ENCODE measurements at regions not wholly inside any gene's neighbourhood (a gene's known extent, or its start where the extent isn't known, plus 50 kb on each side); places are given as distances from the start of the nearest gene placed in this dataset.

DNA sequence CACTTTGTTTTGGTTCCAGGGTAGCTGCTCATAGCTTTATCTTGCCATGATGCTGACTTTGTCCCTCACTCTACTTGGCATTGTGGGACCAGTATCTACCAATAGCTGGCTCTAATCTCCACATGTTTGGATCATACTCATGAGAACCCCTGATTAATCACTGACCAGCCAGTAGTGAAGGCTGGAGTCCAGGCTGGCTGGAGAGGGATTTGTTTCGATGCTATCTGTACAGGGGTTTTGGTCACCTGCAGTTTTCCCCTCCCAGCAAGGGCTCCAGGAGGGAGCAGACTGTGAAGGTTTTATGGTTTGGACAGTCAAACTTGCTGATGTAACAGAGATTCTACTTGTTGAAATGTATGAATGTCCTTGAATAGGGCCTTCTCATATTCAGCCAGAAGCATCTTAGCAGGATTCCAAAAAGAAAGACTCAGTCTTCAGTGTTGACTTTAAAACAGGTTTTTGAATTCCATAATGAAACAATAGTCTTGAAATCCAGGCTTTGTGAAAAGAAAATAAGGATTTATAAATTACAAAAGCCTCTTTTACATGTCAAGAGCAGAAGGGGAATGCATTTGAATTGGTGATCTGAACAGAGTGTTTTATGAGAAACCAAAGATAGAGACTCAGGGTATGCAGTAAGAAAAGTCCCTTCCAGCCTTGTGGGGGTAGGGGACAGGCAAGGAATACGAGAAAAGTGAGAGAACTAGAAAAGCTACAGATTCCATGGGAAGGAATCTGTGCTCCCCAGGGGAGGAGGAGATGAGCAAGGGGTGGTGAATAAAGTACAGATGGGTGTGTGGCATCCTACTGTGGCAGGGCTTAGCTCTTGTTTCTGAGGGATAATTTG is 103.1 kb upstream of the SHISA3 start:
- WGBS, 2 experiments (ENCODE audit: low coverage in 1 of 2, low lambda C conversion rate in 2 of 2, missing lambda C conversion rate in 2 of 2) = 6 to 17% methylated on average over 2 of the region's 2 CpGs

DNA sequence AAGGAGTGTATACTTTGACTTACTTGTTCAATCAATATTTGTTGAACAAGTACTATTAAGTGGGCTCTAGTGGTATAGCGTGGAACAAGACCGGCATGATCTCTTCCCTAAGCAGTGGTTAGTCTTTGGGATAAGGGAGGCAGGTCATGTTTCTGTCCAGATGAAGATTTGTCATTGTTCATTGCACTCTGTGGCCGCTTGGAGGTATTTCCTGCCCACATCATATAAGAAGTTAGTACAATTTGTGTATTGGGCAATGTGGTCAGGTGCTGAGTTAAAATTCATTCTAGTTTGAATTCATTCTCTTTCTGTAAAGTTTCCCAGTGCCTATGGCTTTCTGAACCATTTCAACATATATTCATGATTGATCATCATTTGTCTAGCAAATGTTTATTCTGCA is 101.1 kb upstream of the SHISA3 start:
- no peak overlapping the region for H3K4me3 ChIP-seq
- no peaks in the 10 kb centered on the region for H3F3A ChIP-seq (ENCODE audit: insufficient read depth)
- H3K9me2 ChIP-seq (ENCODE audit: insufficient read depth) = no peaks in the 10 kb centered on the region
- no peak overlapping the region for H3K9ac ChIP-seq
- TF ChIP-seq EZH2 (IDR thresholded peaks at IDR 0.05; ENCODE audit: insufficient read depth, poor library complexity, severe bottlenecking) (no peak), EZH2phosphoT487 (IDR thresholded peaks at IDR 0.05; ENCODE audit: insufficient read depth, low read depth) (no peak)
- H3K4me1 ChIP-seq (ENCODE audit: insufficient read depth) = no peaks in the 10 kb centered on the region
- H2AFZ ChIP-seq = no peak overlapping the region
- no peaks in the 10 kb centered on the region for H3K79me2 ChIP-seq (ENCODE audit: insufficient read depth)
- 61 to 79% methylated on average over 3 of the region's 3 CpGs for WGBS, 2 experiments (ENCODE audit: low coverage in 1 of 2, low lambda C conversion rate in 2 of 2, missing lambda C conversion rate in 2 of 2)
- no peak overlapping the region for H3K4me2 ChIP-seq (ENCODE audit: unreplicated experiment)
- no peak overlapping the region for H3K27ac ChIP-seq
- DNase-seq = peak; percentile 14
- no peaks in the 10 kb centered on the region for H3K36me3 ChIP-seq (ENCODE audit: low read depth)
- H4K20me1 ChIP-seq (ENCODE audit: insufficient read depth) = no peaks in the 10 kb centered on the region
- in situ Hi-C loops (cut with MboI) = no loop called here
- no peaks in the 10 kb centered on the region; the same call in 1 of the 2 replicates for H3K27me3 ChIP-seq (replicated peaks; ENCODE audit: insufficient read depth)
- H3K9me3 ChIP-seq (ENCODE audit: low read depth) = no peaks in the 10 kb centered on the region

More for the DNA sequence above, 103.1 kb upstream of the SHISA3 start:
- DNase-seq = no peak
- Histone ChIP-seq H2AFZ (no peak overlapping the region), H3K9me3 (ENCODE audit: low read depth) (no peaks in the 10 kb centered on the region), H3K9me2 (ENCODE audit: insufficient read depth) (no peaks in the 10 kb centered on the region), H3K4me2 (ENCODE audit: unreplicated experiment) (no peak overlapping the region), H3K4me1 (ENCODE audit: insufficient read depth) (no peaks in the 10 kb centered on the region), H3K9ac (no peak overlapping the region), H3K36me3 (ENCODE audit: low read depth) (no peaks in the 10 kb centered on the region), H3K27ac (no peak overlapping the region), H3K4me3 (no peak overlapping the region), H3K27me3 (replicated peaks; ENCODE audit: insufficient read depth) (no peaks in the 10 kb centered on the region; the same call in 1 of the 2 replicates), H3K79me2 (ENCODE audit: insufficient read depth) (no peaks in the 10 kb centered on the region), H3F3A (ENCODE audit: insufficient read depth) (no peaks in the 10 kb centered on the region), H4K20me1 (ENCODE audit: insufficient read depth) (no peaks in the 10 kb centered on the region)
- in situ Hi-C loops (cut with MboI) = no loop called here
- no peak for TF ChIP-seq EZH2phosphoT487 (IDR thresholded peaks at IDR 0.05; ENCODE audit: insufficient read depth, low read depth)
- TF ChIP-seq EZH2 (IDR thresholded peaks at IDR 0.05; ENCODE audit: insufficient read depth, poor library complexity, severe bottlenecking) = no peak

- 0 to 1% methylated on average over 4 of the region's 4 CpGs for WGBS, 2 experiments (ENCODE audit: low coverage in 1 of 2, low lambda C conversion rate in 2 of 2, missing lambda C conversion rate in 2 of 2)
Observed at GRCh38 chr4:42302348-42302747, 94.9 kb upstream of the SHISA3 start.

DNA sequence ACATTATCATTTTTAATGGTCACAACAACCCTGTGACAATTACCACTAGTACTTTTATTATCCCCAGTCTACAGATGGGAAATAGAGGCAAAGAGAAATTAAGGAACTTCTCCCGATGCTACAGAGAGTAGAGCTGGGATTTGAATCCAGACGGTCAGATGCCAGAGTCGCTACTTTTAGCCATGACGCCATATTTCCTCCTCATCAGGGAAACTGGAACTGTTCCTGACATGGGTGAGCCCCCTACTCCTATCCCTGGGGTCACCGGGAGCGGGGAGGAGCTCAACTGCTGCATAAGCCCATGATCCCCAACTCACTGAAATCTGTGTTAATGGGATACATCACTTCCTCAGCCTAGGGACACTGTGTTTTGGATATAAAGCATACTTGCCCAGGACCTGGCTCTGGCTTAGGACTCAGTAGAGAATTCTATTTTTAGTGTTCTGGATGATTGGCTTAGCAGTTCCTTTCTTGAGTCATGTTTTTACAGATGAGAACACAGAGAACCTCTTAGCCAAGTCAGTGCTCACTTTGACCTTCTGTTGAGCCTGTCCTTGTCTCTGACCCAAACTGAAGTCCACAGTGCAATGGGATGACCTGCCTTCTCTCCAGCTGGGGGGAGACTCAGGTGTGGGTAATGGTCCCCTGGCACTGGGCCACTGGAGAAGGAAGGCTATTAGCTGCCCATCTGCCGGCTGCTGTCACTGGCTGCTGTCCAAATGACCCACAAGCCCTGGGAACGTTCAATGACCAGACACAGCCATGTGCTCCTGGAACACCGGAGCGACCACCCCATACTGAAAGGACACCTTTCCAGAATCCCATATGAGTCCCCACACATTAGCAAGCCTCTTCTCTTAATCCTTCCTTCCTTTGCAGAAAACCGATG is 90.8 kb upstream of the SHISA3 start:
- DNase-seq = peak; percentile 19
- H3K79me2 ChIP-seq (ENCODE audit: insufficient read depth) = no peaks in the 10 kb centered on the region

More at GRCh38 chr4:42302348-42302747, 94.9 kb upstream of the SHISA3 start:
- no peak overlapping the region for H2AFZ ChIP-seq
- no peak overlapping the region for H3K4me3 ChIP-seq
- no peaks in the 10 kb centered on the region; the same call in 1 of the 2 replicates for H3K27me3 ChIP-seq (replicated peaks; ENCODE audit: insufficient read depth)
- peak; percentile 30 for DNase-seq
- no peak for TF ChIP-seq EZH2phosphoT487 (IDR thresholded peaks at IDR 0.05; ENCODE audit: insufficient read depth, low read depth)
- TF ChIP-seq EZH2 (IDR thresholded peaks at IDR 0.05; ENCODE audit: insufficient read depth, poor library complexity, severe bottlenecking) = no peak
- H3K4me2 ChIP-seq (ENCODE audit: unreplicated experiment) = no peak overlapping the region
- H4K20me1 ChIP-seq (ENCODE audit: insufficient read depth) = no peaks in the 10 kb centered on the region
- H3K36me3 ChIP-seq (ENCODE audit: low read depth) = no peaks in the 10 kb centered on the region
- H3K9me2 ChIP-seq (ENCODE audit: insufficient read depth) = no peaks in the 10 kb centered on the region
- no peaks in the 10 kb centered on the region for H3K4me1 ChIP-seq (ENCODE audit: insufficient read depth)
- H3K9ac ChIP-seq = no peak overlapping the region
- no peaks in the 10 kb centered on the region for H3K79me2 ChIP-seq (ENCODE audit: insufficient read depth)
- H3K9me3 ChIP-seq (ENCODE audit: low read depth) = no peaks in the 10 kb centered on the region
- no peaks in the 10 kb centered on the region for H3F3A ChIP-seq (ENCODE audit: insufficient read depth)
- H3K27ac ChIP-seq = no peak overlapping the region
- in situ Hi-C loops (cut with MboI) = no loop called here

More for the DNA sequence above, 90.8 kb upstream of the SHISA3 start:
- Histone ChIP-seq H3K27ac (no peak overlapping the region), H4K20me1 (ENCODE audit: insufficient read depth) (no peaks in the 10 kb centered on the region), H3K9me2 (ENCODE audit: insufficient read depth) (no peaks in the 10 kb centered on the region), H3K9me3 (ENCODE audit: low read depth) (no peaks in the 10 kb centered on the region), H3K36me3 (ENCODE audit: low read depth) (no peaks in the 10 kb centered on the region), H3K4me3 (no peak overlapping the region), H3K4me2 (ENCODE audit: unreplicated experiment) (no peak overlapping the region), H3K9ac (no peak overlapping the region), H2AFZ (no peak overlapping the region), H3K27me3 (replicated peaks; ENCODE audit: insufficient read depth) (no peaks in the 10 kb centered on the region), H3F3A (ENCODE audit: insufficient read depth) (no peaks in the 10 kb centered on the region), H3K4me1 (ENCODE audit: insufficient read depth) (no peaks in the 10 kb centered on the region)
- no peak for TF ChIP-seq EZH2 (IDR thresholded peaks at IDR 0.05; ENCODE audit: insufficient read depth, poor library complexity, severe bottlenecking)
- no peak for TF ChIP-seq EZH2phosphoT487 (IDR thresholded peaks at IDR 0.05; ENCODE audit: insufficient read depth, low read depth)
- WGBS, 2 experiments (ENCODE audit: low coverage in 1 of 2, low lambda C conversion rate in 2 of 2, missing lambda C conversion rate in 2 of 2) = 61 to 66% methylated on average over 11 of the region's 11 CpGs
- in situ Hi-C loops (cut with MboI) = no loop called here

Data from GM23248 (cell line).